GM18505 (cell line): ENCODE measurements at regions not wholly inside any gene's neighbourhood (a gene's known extent, or its start where the extent isn't known, plus 50 kb on each side); places are given as distances from the start of the nearest gene placed in this dataset.
"Not testable (repeated sequence)": the region's sequence is repeated elsewhere in the genome, so short reads cannot be mapped to it uniquely, and the experiment has no call there.

Experiments used
- ATAC-seq: cut with Tn5 transposase; IDR thresholded peaks from one replicate; pipeline ENCODE4 v1.9.1; 2021; ENCODE audit not compliant: unreplicated experiment
- POLR2A ChIP-seq: IDR thresholded peaks from 4 replicates; pipeline ENCODE4 v1.6.1; 2011; ENCODE audit warnings: borderline replicate concordance; ENCODE audit not compliant: insufficient read depth, insufficient read length; ENCODE audit errors: extremely low read depth

GRCh38 chr18:1253827-1254226, 349.2 kb downstream of the ADCYAP1 start:
- no peak for TF ChIP-seq POLR2A
- ATAC-seq: no peak

DNA sequence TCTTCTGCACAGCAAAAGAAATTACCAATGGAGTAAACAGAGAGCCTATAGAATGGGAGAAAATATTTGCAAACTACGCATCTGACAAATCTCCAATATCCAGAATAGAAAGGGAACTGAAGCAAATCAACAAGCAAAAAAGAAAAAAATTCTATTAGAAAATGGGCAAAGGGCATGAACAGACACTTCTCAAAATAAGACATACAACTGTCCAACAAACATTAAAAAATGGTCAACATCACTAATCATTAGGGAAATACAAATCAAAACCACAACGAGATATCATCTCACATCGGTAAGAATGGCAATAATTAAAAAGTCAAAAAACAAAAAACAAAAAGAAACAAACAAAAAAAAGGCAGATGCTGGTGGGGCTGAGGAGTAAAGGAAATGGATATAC, 356.4 kb downstream of the ADCYAP1 start:
- ATAC-seq: no peak
- no peak for TF ChIP-seq POLR2A

DNA sequence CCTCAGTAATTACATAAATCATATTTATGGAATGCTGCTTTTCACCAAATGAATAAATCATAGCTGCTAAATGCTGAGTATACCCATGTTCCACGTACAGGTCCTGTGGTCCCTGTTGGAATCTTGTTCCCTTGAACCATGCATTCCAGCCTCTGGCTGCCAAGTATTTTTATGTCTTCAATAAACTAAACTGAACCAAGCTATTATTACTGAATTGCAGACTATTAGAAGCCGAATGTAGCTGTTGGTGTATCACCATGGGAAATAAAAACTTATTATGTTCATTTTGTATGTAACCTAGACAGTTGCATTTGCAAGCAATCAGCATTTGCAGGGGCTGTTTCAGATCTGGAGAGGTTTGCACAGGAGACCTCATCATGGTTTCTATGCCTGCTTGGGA, 362.4 kb downstream of the ADCYAP1 start:
- no peak for ATAC-seq
- no peak for TF ChIP-seq POLR2A

DNA sequence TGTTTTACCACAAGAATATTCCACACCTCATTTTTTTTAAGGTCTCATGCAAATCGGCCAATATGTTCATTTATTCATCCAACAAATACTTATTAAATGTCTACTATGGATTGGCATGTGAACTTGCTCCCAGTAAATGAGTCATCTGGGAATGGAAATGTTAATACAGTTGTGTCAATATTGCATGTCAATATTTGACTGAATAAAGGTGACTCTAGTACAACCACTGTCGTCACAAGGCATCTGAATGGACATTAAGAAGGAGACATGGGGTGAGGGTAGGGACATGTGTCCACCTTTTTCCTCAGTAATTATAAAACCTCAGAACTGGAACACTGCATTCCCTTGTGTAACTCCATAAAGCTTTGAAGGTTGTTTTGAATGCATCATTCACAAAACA, 365.4 kb downstream of the ADCYAP1 start:
- no peak for ATAC-seq
- TF ChIP-seq POLR2A: no peak

DNA sequence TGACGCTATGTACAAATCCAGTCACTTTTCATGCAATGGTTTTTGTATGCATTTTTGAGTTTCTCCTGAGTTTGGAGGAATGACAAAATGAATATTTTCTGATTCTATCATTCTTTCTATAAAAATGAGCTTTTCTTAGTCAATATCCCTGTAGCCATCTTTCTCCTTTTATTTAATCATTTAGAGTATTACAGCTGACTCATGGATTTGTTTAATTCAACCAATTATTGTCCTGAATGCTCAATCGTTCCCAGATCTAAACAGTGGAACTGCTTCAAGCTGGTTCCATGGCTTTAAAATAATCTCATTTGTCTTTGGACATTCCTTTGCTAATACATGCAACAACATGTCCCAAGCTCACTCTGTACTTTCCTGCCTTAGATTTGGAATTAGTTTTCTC, 368.8 kb downstream of the ADCYAP1 start:
- TF ChIP-seq POLR2A: no peak
- ATAC-seq: no peak

GRCh38 chr18:1292167-1292566, 387.5 kb downstream of the ADCYAP1 start:
- TF ChIP-seq POLR2A: no peak
- ATAC-seq: no peak

DNA sequence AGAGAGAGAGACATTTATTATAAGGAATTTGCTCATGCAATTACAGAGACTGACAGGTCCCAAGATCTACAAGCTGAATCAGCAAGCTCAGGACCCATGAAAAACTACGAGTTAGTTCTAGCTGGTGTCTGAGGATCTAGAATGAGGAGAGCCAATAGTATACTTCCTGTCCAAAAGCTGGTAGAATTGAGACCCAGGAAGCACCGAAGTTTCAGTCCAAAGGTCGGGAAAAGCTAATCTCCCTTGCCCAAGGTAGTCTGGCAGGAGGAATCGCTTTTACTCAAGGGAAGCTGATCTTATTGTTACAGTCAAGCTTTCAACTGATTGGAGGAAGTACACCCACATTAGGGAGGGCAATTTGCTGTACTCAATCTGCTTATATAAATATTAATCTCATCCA, 389.6 kb downstream of the ADCYAP1 start:
- TF ChIP-seq POLR2A: no peak
- no peak for ATAC-seq

- ATAC-seq: no peak
- TF ChIP-seq POLR2A: no peak
These were observed 391.6 kb downstream of the ADCYAP1 start for GRCh38 chr18:1296237-1296636.

GRCh38 chr18:1302861-1303260, 398.2 kb downstream of the ADCYAP1 start:
- no peak for TF ChIP-seq POLR2A
- no peak for ATAC-seq

DNA sequence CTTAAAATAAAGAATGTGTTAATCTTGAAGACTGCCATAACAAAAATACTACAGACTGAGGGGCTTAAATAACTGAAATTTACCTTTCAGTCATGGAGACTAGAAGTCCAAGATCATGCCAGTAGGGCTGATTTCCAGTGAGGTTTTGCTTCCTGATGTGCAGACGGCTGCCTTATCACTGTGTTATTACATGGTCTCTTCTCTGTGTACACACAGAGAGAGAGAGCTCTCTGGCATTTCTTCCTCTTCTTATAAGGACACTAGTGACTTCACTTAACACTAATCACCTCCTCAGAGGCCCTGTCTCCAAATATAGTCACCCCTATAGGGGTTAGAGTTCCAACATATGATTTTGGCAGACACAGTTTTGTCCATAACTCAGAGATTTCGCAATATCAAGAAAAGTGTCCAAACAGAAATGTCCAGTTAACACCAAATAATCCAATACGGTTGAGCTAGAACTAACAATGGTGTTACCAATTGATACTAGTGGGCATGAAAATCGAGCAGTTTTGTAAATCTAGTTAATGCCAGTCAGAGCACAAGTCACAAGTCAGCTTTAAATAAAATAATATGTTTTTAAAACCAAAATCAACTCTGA, 399.8 kb downstream of the ADCYAP1 start:
- no peak for TF ChIP-seq POLR2A
- no peak for ATAC-seq

GRCh38 chr18:1306641-1307040, 402.0 kb downstream of the ADCYAP1 start:
- ATAC-seq: no peak
- TF ChIP-seq POLR2A: no peak

DNA sequence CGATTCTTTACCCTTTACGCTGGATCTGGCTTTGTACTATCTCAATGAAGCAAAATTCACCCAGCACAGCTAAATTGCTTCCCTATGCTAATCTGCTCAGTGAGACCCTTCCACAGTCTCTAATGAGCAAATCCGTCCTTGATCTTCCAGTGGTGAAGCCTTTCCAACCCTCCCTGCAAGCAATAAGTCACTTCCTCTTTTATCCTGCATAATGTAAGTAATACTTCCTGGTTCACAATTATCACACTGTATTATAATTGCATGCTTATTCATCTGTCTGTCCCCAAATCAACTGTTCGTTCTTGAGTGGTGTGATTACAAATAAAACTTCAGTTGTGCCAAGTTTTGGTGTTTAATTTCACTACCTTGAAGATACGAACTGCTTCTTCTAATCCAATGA, 404.0 kb downstream of the ADCYAP1 start:
- no peak for TF ChIP-seq POLR2A
- no peak for ATAC-seq

- ATAC-seq: no peak
- TF ChIP-seq POLR2A: no peak
These were observed 406.7 kb downstream of the ADCYAP1 start for GRCh38 chr18:1311376-1311775.

DNA sequence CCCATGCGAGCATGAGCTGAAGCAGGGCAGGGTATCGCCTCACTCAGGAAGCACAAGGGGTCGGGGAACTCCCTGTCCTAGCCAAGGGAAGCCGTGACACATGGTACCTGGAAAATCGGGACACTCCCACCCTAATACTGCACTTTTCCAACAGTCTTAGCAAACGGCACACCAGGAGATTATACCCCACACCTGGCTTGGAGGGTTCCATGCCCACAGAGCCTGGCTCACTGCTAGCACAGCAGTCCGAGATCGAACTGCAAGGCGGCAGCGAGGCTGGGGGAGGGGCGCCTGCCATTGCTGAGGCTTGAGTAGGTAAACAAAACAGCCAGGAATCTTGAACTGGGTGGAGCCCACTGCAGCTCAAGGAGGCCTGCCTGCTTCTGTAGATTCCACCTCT, 430.7 kb downstream of the ADCYAP1 start:
- not testable (repeated sequence) for ATAC-seq

- ATAC-seq: no peak
- TF ChIP-seq POLR2A: no peak
These were observed 446.3 kb downstream of the ADCYAP1 start for GRCh38 chr18:1350931-1351450.
